ENCODE measurements at regions not wholly inside any gene's neighbourhood (a gene's known extent, or its start where the extent isn't known, plus 50 kb on each side); places are given as distances from the start of the nearest gene placed in this dataset.
"Not testable (repeated sequence)": the region's sequence is repeated elsewhere in the genome, so short reads cannot be mapped to it uniquely, and the experiment has no call there.

- no peak overlapping the region for H3K4me3 ChIP-seq (ENCODE audit: low read depth, low read length)
- no peak overlapping the region for H3K9ac ChIP-seq (ENCODE audit: low read length)
- no peaks in the 10 kb centered on the region for H3K36me3 ChIP-seq (ENCODE audit: control insufficient read depth, insufficient read depth, low read length)
- H3K4me1 ChIP-seq (ENCODE audit: control insufficient read depth, insufficient read depth, low read length), result no peaks in the 10 kb centered on the region
- H3K9me3 ChIP-seq (ENCODE audit: control insufficient read depth, insufficient read depth, low read depth, low read length), result peaks cover 59% of the 10 kb centered on the region
- no peaks in the 10 kb centered on the region for H3K27me3 ChIP-seq (ENCODE audit: control insufficient read depth, insufficient read depth, low read length)
- H3K27ac ChIP-seq (ENCODE audit: low read depth, low read length), result no peak overlapping the region
These were observed 562.4 kb downstream of the MAGEB5 start for GRCh38 chrX:26778320-26778888.

- H3K36me3 ChIP-seq (ENCODE audit: control insufficient read depth, insufficient read depth, low read length), result no peaks in the 10 kb centered on the region
- H3K27me3 ChIP-seq (ENCODE audit: control insufficient read depth, insufficient read depth, low read length), result no peaks in the 10 kb centered on the region
- no peak overlapping the region for H3K27ac ChIP-seq (ENCODE audit: low read depth, low read length)
These were observed 546.3 kb downstream of the MAGEB5 start for GRCh38 chrX:26762253-26762652.

GRCh38 chrX:26755760-26756159, 539.8 kb downstream of the MAGEB5 start:
- not testable (repeated sequence) for H3K36me3 ChIP-seq (ENCODE audit: control insufficient read depth, insufficient read depth, low read length); H3K9ac ChIP-seq (ENCODE audit: low read length); H3K4me3 ChIP-seq (ENCODE audit: low read depth, low read length); H3K4me1 ChIP-seq (ENCODE audit: control insufficient read depth, insufficient read depth, low read length); H3K27me3 ChIP-seq (ENCODE audit: control insufficient read depth, insufficient read depth, low read length); H3K27ac ChIP-seq (ENCODE audit: low read depth, low read length)
- H3K9me3 ChIP-seq (ENCODE audit: control insufficient read depth, insufficient read depth, low read depth, low read length), result peaks cover 14% of the 10 kb centered on the region

More at GRCh38 chrX:26762253-26762652, 546.3 kb downstream of the MAGEB5 start:
- Histone ChIP-seq H3K9ac (ENCODE audit: low read length) (no peak overlapping the region), H3K9me3 (ENCODE audit: control insufficient read depth, insufficient read depth, low read depth, low read length) (peaks cover 4% of the 10 kb centered on the region; the same call in 1 of the 2 replicates), H3K4me3 (ENCODE audit: low read depth, low read length) (no peak overlapping the region), H3K4me1 (ENCODE audit: control insufficient read depth, insufficient read depth, low read length) (no peaks in the 10 kb centered on the region)

GRCh38 chrX:26747877-26748276, 531.9 kb downstream of the MAGEB5 start:
- Histone ChIP-seq H3K4me3 (ENCODE audit: low read depth, low read length) (no peak overlapping the region), H3K4me1 (ENCODE audit: control insufficient read depth, insufficient read depth, low read length) (no peaks in the 10 kb centered on the region), H3K27me3 (ENCODE audit: control insufficient read depth, insufficient read depth, low read length) (no peaks in the 10 kb centered on the region), H3K9ac (ENCODE audit: low read length) (no peak overlapping the region), H3K9me3 (ENCODE audit: control insufficient read depth, insufficient read depth, low read depth, low read length) (no peaks in the 10 kb centered on the region), H3K27ac (ENCODE audit: low read depth, low read length) (no peak overlapping the region), H3K36me3 (ENCODE audit: control insufficient read depth, insufficient read depth, low read length) (no peaks in the 10 kb centered on the region)

GRCh38 chrX:26722666-26723428, 506.9 kb downstream of the MAGEB5 start:
- H3K27ac ChIP-seq (ENCODE audit: low read depth, low read length), result no peak overlapping the region
- H3K9me3 ChIP-seq (ENCODE audit: control insufficient read depth, insufficient read depth, low read depth, low read length), result no peaks in the 10 kb centered on the region
- H3K9ac ChIP-seq (ENCODE audit: low read length), result no peak overlapping the region
- no peaks in the 10 kb centered on the region for H3K27me3 ChIP-seq (ENCODE audit: control insufficient read depth, insufficient read depth, low read length)
- no peaks in the 10 kb centered on the region for H3K4me1 ChIP-seq (ENCODE audit: control insufficient read depth, insufficient read depth, low read length)
- no peaks in the 10 kb centered on the region for H3K36me3 ChIP-seq (ENCODE audit: control insufficient read depth, insufficient read depth, low read length)
- no peak overlapping the region for H3K4me3 ChIP-seq (ENCODE audit: low read depth, low read length)

- Histone ChIP-seq H3K4me1 (ENCODE audit: control insufficient read depth, insufficient read depth, low read length) (no peaks in the 10 kb centered on the region), H3K9me3 (ENCODE audit: control insufficient read depth, insufficient read depth, low read depth, low read length) (no peaks in the 10 kb centered on the region), H3K36me3 (ENCODE audit: control insufficient read depth, insufficient read depth, low read length) (no peaks in the 10 kb centered on the region), H3K9ac (ENCODE audit: low read length) (no peak overlapping the region), H3K27ac (ENCODE audit: low read depth, low read length) (no peak overlapping the region), H3K4me3 (ENCODE audit: low read depth, low read length) (no peak overlapping the region), H3K27me3 (ENCODE audit: control insufficient read depth, insufficient read depth, low read length) (no peaks in the 10 kb centered on the region; the same call in 1 of the 2 replicates)
These were observed 456.6 kb downstream of the MAGEB5 start for GRCh38 chrX:26672571-26672970.

- Histone ChIP-seq H3K9me3 (ENCODE audit: control insufficient read depth, insufficient read depth, low read depth, low read length) (no peaks in the 10 kb centered on the region), H3K36me3 (ENCODE audit: control insufficient read depth, insufficient read depth, low read length) (no peaks in the 10 kb centered on the region), H3K27me3 (ENCODE audit: control insufficient read depth, insufficient read depth, low read length) (no peaks in the 10 kb centered on the region; the same call in 1 of the 2 replicates), H3K27ac (ENCODE audit: low read depth, low read length) (no peak overlapping the region), H3K9ac (ENCODE audit: low read length) (no peak overlapping the region), H3K4me1 (ENCODE audit: control insufficient read depth, insufficient read depth, low read length) (no peaks in the 10 kb centered on the region), H3K4me3 (ENCODE audit: low read depth, low read length) (no peak overlapping the region)
These were observed 454.6 kb downstream of the MAGEB5 start for GRCh38 chrX:26670521-26670920.

GRCh38 chrX:26664919-26665318, 448.9 kb downstream of the MAGEB5 start:
- Histone ChIP-seq H3K4me3 (ENCODE audit: low read depth, low read length) (no peak overlapping the region), H3K9ac (ENCODE audit: low read length) (no peak overlapping the region), H3K27me3 (ENCODE audit: control insufficient read depth, insufficient read depth, low read length) (no peaks in the 10 kb centered on the region), H3K4me1 (ENCODE audit: control insufficient read depth, insufficient read depth, low read length) (no peaks in the 10 kb centered on the region; the same call in 1 of the 2 replicates), H3K9me3 (ENCODE audit: control insufficient read depth, insufficient read depth, low read depth, low read length) (no peaks in the 10 kb centered on the region), H3K36me3 (ENCODE audit: control insufficient read depth, insufficient read depth, low read length) (no peaks in the 10 kb centered on the region), H3K27ac (ENCODE audit: low read depth, low read length) (no peak overlapping the region)

GRCh38 chrX:26653050-26653449, 437.1 kb downstream of the MAGEB5 start:
- peaks cover 42% of the 10 kb centered on the region for H3K9me3 ChIP-seq (ENCODE audit: control insufficient read depth, insufficient read depth, low read depth, low read length)
- no peaks in the 10 kb centered on the region for H3K27me3 ChIP-seq (ENCODE audit: control insufficient read depth, insufficient read depth, low read length)
- no peak overlapping the region for H3K27ac ChIP-seq (ENCODE audit: low read depth, low read length)
- no peaks in the 10 kb centered on the region for H3K4me1 ChIP-seq (ENCODE audit: control insufficient read depth, insufficient read depth, low read length)
- no peak overlapping the region for H3K9ac ChIP-seq (ENCODE audit: low read length)
- H3K36me3 ChIP-seq (ENCODE audit: control insufficient read depth, insufficient read depth, low read length), result no peaks in the 10 kb centered on the region
- no peak overlapping the region for H3K4me3 ChIP-seq (ENCODE audit: low read depth, low read length)

GRCh38 chrX:26651755-26652154, 435.8 kb downstream of the MAGEB5 start:
- Histone ChIP-seq H3K27me3 (ENCODE audit: control insufficient read depth, insufficient read depth, low read length) (no peaks in the 10 kb centered on the region), H3K4me1 (ENCODE audit: control insufficient read depth, insufficient read depth, low read length) (no peaks in the 10 kb centered on the region), H3K36me3 (ENCODE audit: control insufficient read depth, insufficient read depth, low read length) (no peaks in the 10 kb centered on the region), H3K9me3 (ENCODE audit: control insufficient read depth, insufficient read depth, low read depth, low read length) (peaks cover 43% of the 10 kb centered on the region), H3K4me3 (ENCODE audit: low read depth, low read length) (no peak overlapping the region), H3K27ac (ENCODE audit: low read depth, low read length) (no peak overlapping the region), H3K9ac (ENCODE audit: low read length) (no peak overlapping the region)

GRCh38 chrX:26649534-26649933, 433.6 kb downstream of the MAGEB5 start:
- peaks cover 39% of the 10 kb centered on the region for H3K9me3 ChIP-seq (ENCODE audit: control insufficient read depth, insufficient read depth, low read depth, low read length)
- no peaks in the 10 kb centered on the region for H3K4me1 ChIP-seq (ENCODE audit: control insufficient read depth, insufficient read depth, low read length)
- no peaks in the 10 kb centered on the region for H3K27me3 ChIP-seq (ENCODE audit: control insufficient read depth, insufficient read depth, low read length)
- H3K9ac ChIP-seq (ENCODE audit: low read length), result no peak overlapping the region
- H3K27ac ChIP-seq (ENCODE audit: low read depth, low read length), result no peak overlapping the region
- no peaks in the 10 kb centered on the region for H3K36me3 ChIP-seq (ENCODE audit: control insufficient read depth, insufficient read depth, low read length)
- H3K4me3 ChIP-seq (ENCODE audit: low read depth, low read length), result no peak overlapping the region
